ENCODE measurements at regions not wholly inside any gene's neighbourhood (a gene's known extent, or its start where the extent isn't known, plus 50 kb on each side); places are given as distances from the start of the nearest gene placed in this dataset.

DNA sequence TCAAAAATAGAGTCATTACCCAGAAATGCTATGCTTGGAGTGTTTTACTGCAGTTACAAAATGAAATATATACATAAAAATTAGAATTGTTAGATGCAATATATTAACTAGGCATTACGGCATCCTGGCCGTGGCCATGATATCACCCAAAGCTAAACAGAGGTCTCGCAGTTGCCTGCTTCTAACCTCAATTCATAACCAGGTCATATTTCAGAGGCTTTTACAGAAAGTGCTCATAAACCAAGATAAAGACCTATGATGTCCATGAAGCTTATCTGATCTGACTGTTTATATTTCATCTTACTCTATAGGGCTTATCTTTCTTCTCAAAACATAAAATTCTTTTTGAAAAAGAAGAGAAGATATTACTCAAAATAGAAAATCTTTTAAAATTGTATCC, 664.5 kb upstream of the SALL1 start:
- no peak overlapping the region for H3K27ac ChIP-seq (ENCODE audit: low read length)
- H3K4me3 ChIP-seq (ENCODE audit: low read length) = no peak overlapping the region
- no peaks in the 10 kb centered on the region for H4K20me1 ChIP-seq (ENCODE audit: insufficient read depth, low read length)
- no peaks in the 10 kb centered on the region for H3K4me1 ChIP-seq (ENCODE audit: low read length)
- no peak overlapping the region for H3K9ac ChIP-seq (ENCODE audit: low read length)
- no peak overlapping the region for H2AFZ ChIP-seq (ENCODE audit: low read depth, low read length)
- no peak overlapping the region for H3K4me2 ChIP-seq (ENCODE audit: low read length)
- H3K79me2 ChIP-seq (ENCODE audit: low read length) = no peaks in the 10 kb centered on the region
- H3K36me3 ChIP-seq (replicated peaks; ENCODE audit: low read depth, low read length) = no peaks in the 10 kb centered on the region
- H3K27me3 ChIP-seq (ENCODE audit: low read depth, low read length) = no peaks in the 10 kb centered on the region
- TF ChIP-seq EZH2phosphoT487 (IDR thresholded peaks at IDR 0.05; ENCODE audit: low read depth) = no peak
- no peak for TF ChIP-seq CTCF (IDR thresholded peaks at IDR 0.05; ENCODE audit: low read depth, low read length)
- no peaks in the 10 kb centered on the region for H3K9me3 ChIP-seq (ENCODE audit: insufficient read depth, low read length)

GRCh38 chr16:51814617-51815016, 663.5 kb upstream of the SALL1 start:
- Histone ChIP-seq H3K27ac (ENCODE audit: low read length) (no peak overlapping the region), H3K4me1 (ENCODE audit: low read length) (no peaks in the 10 kb centered on the region), H3K4me2 (ENCODE audit: low read length) (no peak overlapping the region), H4K20me1 (ENCODE audit: insufficient read depth, low read length) (no peaks in the 10 kb centered on the region), H2AFZ (ENCODE audit: low read depth, low read length) (no peak overlapping the region), H3K36me3 (replicated peaks; ENCODE audit: low read depth, low read length) (no peaks in the 10 kb centered on the region), H3K9ac (ENCODE audit: low read length) (no peak overlapping the region), H3K79me2 (ENCODE audit: low read length) (no peaks in the 10 kb centered on the region), H3K4me3 (ENCODE audit: low read length) (no peak overlapping the region), H3K9me3 (ENCODE audit: insufficient read depth, low read length) (no peaks in the 10 kb centered on the region), H3K27me3 (ENCODE audit: low read depth, low read length) (no peaks in the 10 kb centered on the region)
- no peak for TF ChIP-seq EZH2phosphoT487 (IDR thresholded peaks at IDR 0.05; ENCODE audit: low read depth)
- no peak for TF ChIP-seq CTCF (IDR thresholded peaks at IDR 0.05; ENCODE audit: low read depth, low read length)

DNA sequence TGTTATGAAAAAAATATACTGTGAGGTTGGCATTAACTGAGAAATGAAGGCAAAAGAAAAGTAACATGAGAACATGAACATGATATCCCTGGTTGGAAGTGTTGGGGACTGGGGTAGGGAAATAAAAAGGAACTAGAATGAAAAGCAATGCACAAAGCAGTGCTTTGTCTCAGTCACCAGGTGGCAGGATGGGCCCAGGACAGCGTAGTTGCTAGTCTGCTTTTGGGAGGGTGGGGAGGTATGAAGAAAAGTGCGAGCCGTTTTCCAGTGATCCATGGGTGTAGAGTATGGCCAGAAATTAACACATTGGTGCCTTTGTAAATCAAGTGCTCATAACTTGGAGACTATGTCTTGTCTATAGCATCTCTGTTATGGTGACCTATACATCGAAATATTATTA, 662.5 kb upstream of the SALL1 start:
- Histone ChIP-seq H3K9ac (ENCODE audit: low read length) (no peak overlapping the region), H3K4me3 (ENCODE audit: low read length) (no peak overlapping the region), H3K4me2 (ENCODE audit: low read length) (no peak overlapping the region), H4K20me1 (ENCODE audit: insufficient read depth, low read length) (no peaks in the 10 kb centered on the region), H3K27me3 (ENCODE audit: low read depth, low read length) (no peaks in the 10 kb centered on the region), H3K9me3 (ENCODE audit: insufficient read depth, low read length) (no peaks in the 10 kb centered on the region), H3K79me2 (ENCODE audit: low read length) (no peaks in the 10 kb centered on the region), H3K36me3 (replicated peaks; ENCODE audit: low read depth, low read length) (no peaks in the 10 kb centered on the region), H2AFZ (ENCODE audit: low read depth, low read length) (no peak overlapping the region), H3K4me1 (ENCODE audit: low read length) (no peaks in the 10 kb centered on the region), H3K27ac (ENCODE audit: low read length) (no peak overlapping the region)
- TF ChIP-seq CTCF (IDR thresholded peaks at IDR 0.05; ENCODE audit: low read depth, low read length) = no peak
- TF ChIP-seq EZH2phosphoT487 (IDR thresholded peaks at IDR 0.05; ENCODE audit: low read depth) = no peak

- no peaks in the 10 kb centered on the region for H3K4me1 ChIP-seq (ENCODE audit: low read length)
- H3K9me3 ChIP-seq (ENCODE audit: insufficient read depth, low read length) = no peaks in the 10 kb centered on the region
- no peak overlapping the region for H3K4me2 ChIP-seq (ENCODE audit: low read length)
Measured at GRCh38 chr16:51812945-51813344, 661.9 kb upstream of the SALL1 start.

More at GRCh38 chr16:51812945-51813344, 661.9 kb upstream of the SALL1 start:
- Histone ChIP-seq H3K27me3 (ENCODE audit: low read depth, low read length) (no peaks in the 10 kb centered on the region), H4K20me1 (ENCODE audit: insufficient read depth, low read length) (no peaks in the 10 kb centered on the region), H3K9ac (ENCODE audit: low read length) (no peak overlapping the region), H3K27ac (ENCODE audit: low read length) (no peak overlapping the region), H2AFZ (ENCODE audit: low read depth, low read length) (no peak overlapping the region), H3K36me3 (replicated peaks; ENCODE audit: low read depth, low read length) (no peaks in the 10 kb centered on the region), H3K4me3 (ENCODE audit: low read length) (no peak overlapping the region), H3K79me2 (ENCODE audit: low read length) (no peaks in the 10 kb centered on the region)
- TF ChIP-seq EZH2phosphoT487 (IDR thresholded peaks at IDR 0.05; ENCODE audit: low read depth) = no peak
- TF ChIP-seq CTCF (IDR thresholded peaks at IDR 0.05; ENCODE audit: low read depth, low read length) = no peak
